ENCODE measurements at regions not wholly inside any gene's neighbourhood (a gene's known extent, or its start where the extent isn't known, plus 50 kb on each side); places are given as distances from the start of the nearest gene placed in this dataset.

- TF ChIP-seq REST (IDR thresholded peaks at IDR 0.05; ENCODE audit: low read depth) (no peak), ZBTB33 (IDR thresholded peaks at IDR 0.05; ENCODE audit: extremely low read depth, insufficient replicate concordance, low read length) (no peak), CTCF (IDR thresholded peaks at IDR 0.05 in 2 of 3, conservative IDR thresholded peaks at IDR 0.05 in 1 of 3; ENCODE audit: borderline replicate concordance in 1 of 3, insufficient read depth in 1 of 3, low read depth in 2 of 3, low read length in 2 of 3) (no peak), ZNF274 (IDR thresholded peaks at IDR 0.05; ENCODE audit: low read depth, low read length) (no peak), EZH2 (IDR thresholded peaks at IDR 0.05) (no peak), MAX (IDR thresholded peaks at IDR 0.05) (no peak), ELF1 (IDR thresholded peaks at IDR 0.05; ENCODE audit: borderline replicate concordance, low read depth) (no peak), SRF (IDR thresholded peaks at IDR 0.05; ENCODE audit: low read depth) (no peak), POLR2A (IDR thresholded peaks at IDR 0.05; ENCODE audit: borderline replicate concordance, extremely low read depth, insufficient read depth, insufficient read length) (no peak), ATF3 (IDR thresholded peaks at IDR 0.05) (no peak), EZH2phosphoT487 (IDR thresholded peaks at IDR 0.05; ENCODE audit: borderline replicate concordance) (no peak), CBX3 (IDR thresholded peaks at IDR 0.05; ENCODE audit: low read depth) (no peak)
These were observed 362.2 kb upstream of the EMCN start for GRCh38 chr4:100880011-100880410.
